Keratinocyte (primary cell): ENCODE measurements at regions not wholly inside any gene's neighbourhood (a gene's known extent, or its start where the extent isn't known, plus 50 kb on each side); places are given as distances from the start of the nearest gene placed in this dataset.

Experiments used
- DNase-seq: peaks from one replicate; pipeline ENCODE4 v3.0.0-alpha.2; 2011; ENCODE audit warnings: low read depth, missing footprints, low spot score
- FAIRE-seq: peaks from 2 replicates; lab custom pipeline; 2011; peaks lifted over from hg19 to GRCh38; lab: Jason Lieb, UNC
- H2AFZ ChIP-seq: 2 replicates; pipeline ENCODE4 v1.6.0; 2012; ENCODE audit warnings: low read length, control low read depth, inconsistent platforms; ENCODE audit not compliant: control insufficient read depth
- H3K27ac ChIP-seq: 2 replicates; pipeline ENCODE4 v1.5.1; 2011; ENCODE audit warnings: low read length; ENCODE audit not compliant: control insufficient read depth, insufficient read depth
- H3K27me3 ChIP-seq: 3 replicates; pipeline ENCODE4 v1.6.0; 2011; ENCODE audit warnings: low read length; ENCODE audit not compliant: control insufficient read depth, insufficient read depth; ENCODE audit errors: extremely low read depth
- H3K36me3 ChIP-seq, 2 experiments: 2 replicates in 1 of 2; 3 replicates in 1 of 2; pipeline ENCODE4 v1.5.1; 2011; ENCODE audit warnings: low read length in 2 of 2, mild to moderate bottlenecking in 1 of 2; ENCODE audit not compliant: control insufficient read depth in 2 of 2, insufficient read depth in 2 of 2; ENCODE audit errors: extremely low read depth in 1 of 2
- H3K4me1 ChIP-seq: 3 replicates; pipeline ENCODE4 v1.5.1; 2011; ENCODE audit warnings: low read length; ENCODE audit not compliant: control insufficient read depth, insufficient read depth; ENCODE audit errors: extremely low read depth
- H3K4me2 ChIP-seq: 3 replicates; pipeline ENCODE4 v1.6.0; 2011; ENCODE audit warnings: low read depth, low read length; ENCODE audit not compliant: control insufficient read depth, insufficient read depth; ENCODE audit errors: extremely low read depth
- H3K4me3 ChIP-seq, 3 experiments: fragments of 200-600 bp in 1 of 3; sonication (generic) in 1 of 3; 2 replicates in 2 of 3; 3 replicates in 1 of 3; pipeline ENCODE4 v1.5.1; 2011 to 2016; ENCODE audit warnings: low read length in 3 of 3, mild to moderate bottlenecking in 3 of 3, control low read depth in 2 of 3, inconsistent platforms in 1 of 3, low read depth in 1 of 3, mixed read lengths in 1 of 3, mixed run types in 1 of 3, moderate library complexity in 1 of 3; ENCODE audit not compliant: control insufficient read depth in 2 of 3, insufficient read depth in 2 of 3; ENCODE audit errors: extremely low read depth in 1 of 3
- H3K79me2 ChIP-seq: 2 replicates; pipeline ENCODE4 v1.6.0; 2012; ENCODE audit warnings: low read length; ENCODE audit not compliant: control insufficient read depth, insufficient read depth
- H3K9ac ChIP-seq: 3 replicates; pipeline ENCODE4 v1.6.0; 2011; ENCODE audit warnings: low read length; ENCODE audit not compliant: control insufficient read depth, insufficient read depth; ENCODE audit errors: extremely low read depth
- H3K9me1 ChIP-seq: 3 replicates; pipeline ENCODE4 v1.6.0; 2011; ENCODE audit warnings: low read length; ENCODE audit not compliant: control insufficient read depth, insufficient read depth; ENCODE audit errors: extremely low read depth
- H3K9me3 ChIP-seq: 2 replicates; pipeline ENCODE4 v1.5.1; 2012; ENCODE audit warnings: low read depth, low read length; ENCODE audit not compliant: control insufficient read depth
- H4K20me1 ChIP-seq: 3 replicates; pipeline ENCODE4 v1.6.0; 2011; ENCODE audit warnings: low read length; ENCODE audit not compliant: control insufficient read depth, insufficient read depth; ENCODE audit errors: extremely low read depth
- EZH2 ChIP-seq: IDR thresholded peaks from one replicate; pipeline ENCODE4 v1.6.1; 2012; ENCODE audit warnings: inconsistent platforms, mild to moderate bottlenecking, low read length, moderate library complexity
- dilution Hi-C: fragments of 300-500 bp; cut with MboI; formaldehyde crosslinking; loops from one replicate; pipeline ENCODE4 v1.7.0; 2020; ENCODE audit warnings: low sequenced_read_pairs; ENCODE audit not compliant: extremely low pct_ligation_motif_present
- TF ChIP-seq, protein P1 (sequence below), 3 experiments: IDR thresholded peaks in 1 of 3; conservative IDR thresholded peaks in 1 of 3; optimal IDR thresholded peaks in 1 of 3; 2 replicates in 2 of 3; 3 replicates in 1 of 3; pipeline versions ENCODE3 to v1.5.1; 2011; ENCODE audit warnings: low read length in 3 of 3, mild to moderate bottlenecking in 3 of 3, moderate library complexity in 2 of 3, control low read depth in 1 of 3, inconsistent platforms in 1 of 3; ENCODE audit not compliant: insufficient read depth in 2 of 3; ENCODE audit errors: extremely low read depth in 1 of 3

DNA sequence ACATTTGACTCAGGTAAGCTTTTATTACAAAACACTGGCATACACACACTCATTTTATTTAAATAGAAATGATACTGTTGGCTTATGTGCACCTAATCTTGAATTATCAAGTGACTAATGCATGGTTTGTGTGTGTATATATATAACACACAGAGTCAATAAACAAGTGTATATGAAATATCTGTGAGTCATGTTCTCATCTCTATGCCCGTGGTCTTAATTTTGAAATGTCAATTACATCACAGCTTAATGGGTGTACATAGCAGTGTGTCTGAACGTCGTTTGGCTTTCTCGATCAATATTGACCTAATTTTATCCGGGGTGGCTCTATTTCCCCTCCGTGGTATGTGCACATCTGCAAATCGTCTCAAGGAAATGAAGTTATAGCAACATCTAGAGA is 104.0 kb upstream of the ZFP64 start:
- Histone ChIP-seq H3K36me3 (no peaks in the 10 kb centered on the region), H3K27ac (no peak overlapping the region), H3K4me2 (no peak overlapping the region), H3K9me1 (no peaks in the 10 kb centered on the region), H3K79me2 (no peaks in the 10 kb centered on the region), H3K4me3 (no peak overlapping the region), H3K4me1 (no peaks in the 10 kb centered on the region), H3K9ac (no peak overlapping the region), H4K20me1 (no peaks in the 10 kb centered on the region), H2AFZ (no peak overlapping the region), H3K27me3 (no peaks in the 10 kb centered on the region), H3K9me3 (no peaks in the 10 kb centered on the region)
- FAIRE-seq, result no peak
- DNase-seq, result no peak
- TF ChIP-seq EZH2, result no peak
- TF ChIP-seq, protein P1, sequence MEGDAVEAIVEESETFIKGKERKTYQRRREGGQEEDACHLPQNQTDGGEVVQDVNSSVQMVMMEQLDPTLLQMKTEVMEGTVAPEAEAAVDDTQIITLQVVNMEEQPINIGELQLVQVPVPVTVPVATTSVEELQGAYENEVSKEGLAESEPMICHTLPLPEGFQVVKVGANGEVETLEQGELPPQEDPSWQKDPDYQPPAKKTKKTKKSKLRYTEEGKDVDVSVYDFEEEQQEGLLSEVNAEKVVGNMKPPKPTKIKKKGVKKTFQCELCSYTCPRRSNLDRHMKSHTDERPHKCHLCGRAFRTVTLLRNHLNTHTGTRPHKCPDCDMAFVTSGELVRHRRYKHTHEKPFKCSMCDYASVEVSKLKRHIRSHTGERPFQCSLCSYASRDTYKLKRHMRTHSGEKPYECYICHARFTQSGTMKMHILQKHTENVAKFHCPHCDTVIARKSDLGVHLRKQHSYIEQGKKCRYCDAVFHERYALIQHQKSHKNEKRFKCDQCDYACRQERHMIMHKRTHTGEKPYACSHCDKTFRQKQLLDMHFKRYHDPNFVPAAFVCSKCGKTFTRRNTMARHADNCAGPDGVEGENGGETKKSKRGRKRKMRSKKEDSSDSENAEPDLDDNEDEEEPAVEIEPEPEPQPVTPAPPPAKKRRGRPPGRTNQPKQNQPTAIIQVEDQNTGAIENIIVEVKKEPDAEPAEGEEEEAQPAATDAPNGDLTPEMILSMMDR (optimal IDR thresholded peaks at IDR 0.05 in 1 of 3, IDR thresholded peaks at IDR 0.05 in 1 of 3, conservative IDR thresholded peaks at IDR 0.05 in 1 of 3; ENCODE audit: extremely low read depth in 1 of 3, insufficient read depth in 2 of 3, low read length in 3 of 3), result no peak
- dilution Hi-C loops, result no loop called here

DNA sequence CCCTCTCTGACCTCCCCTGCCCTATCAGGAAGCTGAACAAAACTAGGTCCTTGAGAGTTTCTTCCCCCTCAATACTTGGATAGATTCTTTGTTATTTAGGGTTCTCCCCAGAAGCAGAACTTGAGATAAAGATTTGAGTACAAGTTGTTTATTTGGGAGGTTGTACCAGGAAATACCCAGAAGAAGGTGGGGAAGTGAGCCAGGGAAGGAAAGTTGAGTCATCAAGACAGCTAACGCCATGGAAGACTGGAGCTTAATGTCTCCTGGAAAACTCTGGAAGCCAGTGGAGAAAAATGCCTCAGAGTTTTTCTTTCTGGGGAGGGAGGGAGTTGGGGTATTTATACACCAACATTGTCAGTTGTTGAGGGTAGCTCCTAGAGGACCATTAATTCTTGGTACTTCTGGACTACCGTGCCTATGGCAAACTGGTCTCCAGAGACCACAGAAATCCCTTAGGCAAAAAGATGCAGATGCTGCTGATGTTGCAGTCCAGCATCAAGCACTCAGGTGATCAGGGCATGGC is 102.6 kb upstream of the ZFP64 start:
- Histone ChIP-seq H3K4me1 (no peaks in the 10 kb centered on the region), H4K20me1 (no peaks in the 10 kb centered on the region), H3K9ac (no peak overlapping the region), H3K36me3 (no peaks in the 10 kb centered on the region), H3K4me2 (no peak overlapping the region), H3K27ac (no peak overlapping the region), H3K9me3 (no peaks in the 10 kb centered on the region), H3K79me2 (no peaks in the 10 kb centered on the region), H2AFZ (no peak overlapping the region), H3K4me3 (no peak overlapping the region), H3K9me1 (no peaks in the 10 kb centered on the region), H3K27me3 (no peaks in the 10 kb centered on the region)
- TF ChIP-seq EZH2, result no peak
- TF ChIP-seq, protein P1 (optimal IDR thresholded peaks at IDR 0.05 in 1 of 3, IDR thresholded peaks at IDR 0.05 in 1 of 3, conservative IDR thresholded peaks at IDR 0.05 in 1 of 3; ENCODE audit: extremely low read depth in 1 of 3, insufficient read depth in 2 of 3, low read length in 3 of 3), result no peak
- FAIRE-seq (no peak), DNase-seq (no peak)
- dilution Hi-C loops, result no loop called here
